ENCODE measurements at regions not wholly inside any gene's neighbourhood (a gene's known extent, or its start where the extent isn't known, plus 50 kb on each side); places are given as distances from the start of the nearest gene placed in this dataset.

- TF ChIP-seq CTCF (optimal IDR thresholded peaks at IDR 0.05 in 1 of 3, IDR thresholded peaks at IDR 0.05 in 1 of 3, conservative IDR thresholded peaks at IDR 0.05 in 1 of 3; ENCODE audit: extremely low read depth in 1 of 3, insufficient read depth in 2 of 3, low read length in 3 of 3) (no peak), EZH2 (IDR thresholded peaks at IDR 0.05; ENCODE audit: low read length) (no peak)
- DNase-seq (ENCODE audit: low read depth, low spot score) (no peak), FAIRE-seq (no peak)
- Histone ChIP-seq H3K36me3 (ENCODE audit: control insufficient read depth in 2 of 2, extremely low read depth in 1 of 2, insufficient read depth in 2 of 2, low read length in 2 of 2) (no peaks in the 10 kb centered on the region), H3K4me1 (ENCODE audit: control insufficient read depth, extremely low read depth, insufficient read depth, low read length) (no peaks in the 10 kb centered on the region), H3K4me3 (ENCODE audit: control insufficient read depth in 2 of 3, extremely low read depth in 1 of 3, insufficient read depth in 2 of 3, low read depth in 1 of 3, low read length in 3 of 3) (no peak overlapping the region), H3K9me1 (ENCODE audit: control insufficient read depth, extremely low read depth, insufficient read depth, low read length) (no peaks in the 10 kb centered on the region), H3K4me2 (ENCODE audit: control insufficient read depth, extremely low read depth, insufficient read depth, low read depth, low read length) (no peak overlapping the region), H3K27me3 (ENCODE audit: control insufficient read depth, extremely low read depth, insufficient read depth, low read length) (no peaks in the 10 kb centered on the region), H3K9ac (ENCODE audit: control insufficient read depth, extremely low read depth, insufficient read depth, low read length) (no peak overlapping the region), H4K20me1 (ENCODE audit: control insufficient read depth, extremely low read depth, insufficient read depth, low read length) (no peaks in the 10 kb centered on the region), H3K9me3 (ENCODE audit: control insufficient read depth, low read depth, low read length) (no peaks in the 10 kb centered on the region), H3K79me2 (ENCODE audit: control insufficient read depth, insufficient read depth, low read length) (no peaks in the 10 kb centered on the region), H2AFZ (ENCODE audit: control insufficient read depth, low read length) (no peak overlapping the region), H3K27ac (ENCODE audit: control insufficient read depth, insufficient read depth, low read length) (no peak overlapping the region)
- dilution Hi-C loops (cut with MboI; ENCODE audit: extremely low pct_ligation_motif_present, low sequenced_read_pairs) = no loop called here
Measured at GRCh38 chr5:103990064-103990463, 427.5 kb upstream of the NUDT12 start.

- dilution Hi-C loops (cut with MboI; ENCODE audit: extremely low pct_ligation_motif_present, low sequenced_read_pairs) = no loop called here
- no peaks in the 10 kb centered on the region for H3K79me2 ChIP-seq (ENCODE audit: control insufficient read depth, insufficient read depth, low read length)
- no peaks in the 10 kb centered on the region for H3K4me1 ChIP-seq (ENCODE audit: control insufficient read depth, extremely low read depth, insufficient read depth, low read length)
- H3K27ac ChIP-seq (ENCODE audit: control insufficient read depth, insufficient read depth, low read length) = no peak overlapping the region
- H3K36me3 ChIP-seq (ENCODE audit: control insufficient read depth in 2 of 2, extremely low read depth in 1 of 2, insufficient read depth in 2 of 2, low read length in 2 of 2) = no peaks in the 10 kb centered on the region
- H3K4me3 ChIP-seq (ENCODE audit: control insufficient read depth in 2 of 3, extremely low read depth in 1 of 3, insufficient read depth in 2 of 3, low read depth in 1 of 3, low read length in 3 of 3) = no peak overlapping the region
- H3K9ac ChIP-seq (ENCODE audit: control insufficient read depth, extremely low read depth, insufficient read depth, low read length) = no peak overlapping the region
- TF ChIP-seq EZH2 (IDR thresholded peaks at IDR 0.05; ENCODE audit: low read length) (no peak), CTCF (optimal IDR thresholded peaks at IDR 0.05 in 1 of 3, IDR thresholded peaks at IDR 0.05 in 1 of 3, conservative IDR thresholded peaks at IDR 0.05 in 1 of 3; ENCODE audit: extremely low read depth in 1 of 3, insufficient read depth in 2 of 3, low read length in 3 of 3) (no peak)
- H3K4me2 ChIP-seq (ENCODE audit: control insufficient read depth, extremely low read depth, insufficient read depth, low read depth, low read length) = no peak overlapping the region
- DNase-seq (ENCODE audit: low read depth, low spot score) (no peak), FAIRE-seq (no peak)
- no peaks in the 10 kb centered on the region for H3K9me1 ChIP-seq (ENCODE audit: control insufficient read depth, extremely low read depth, insufficient read depth, low read length)
- H3K27me3 ChIP-seq (ENCODE audit: control insufficient read depth, extremely low read depth, insufficient read depth, low read length) = no peaks in the 10 kb centered on the region
- H4K20me1 ChIP-seq (ENCODE audit: control insufficient read depth, extremely low read depth, insufficient read depth, low read length) = no peaks in the 10 kb centered on the region
- no peak overlapping the region for H2AFZ ChIP-seq (ENCODE audit: control insufficient read depth, low read length)
- no peaks in the 10 kb centered on the region for H3K9me3 ChIP-seq (ENCODE audit: control insufficient read depth, low read depth, low read length)
Measured at GRCh38 chr5:103981592-103981991, 419.0 kb upstream of the NUDT12 start.
